GM18517 (cell line): ENCODE measurements at regions not wholly inside any gene's neighbourhood (a gene's known extent, or its start where the extent isn't known, plus 50 kb on each side); places are given as distances from the start of the nearest gene placed in this dataset.

ENCODE experiments used
- ATAC-seq: cut with Tn5 transposase; IDR thresholded peaks from one replicate; pipeline ENCODE4 v1.9.1; 2021; ENCODE audit warnings: mild to moderate bottlenecking, moderate library complexity; ENCODE audit not compliant: unreplicated experiment

DNA sequence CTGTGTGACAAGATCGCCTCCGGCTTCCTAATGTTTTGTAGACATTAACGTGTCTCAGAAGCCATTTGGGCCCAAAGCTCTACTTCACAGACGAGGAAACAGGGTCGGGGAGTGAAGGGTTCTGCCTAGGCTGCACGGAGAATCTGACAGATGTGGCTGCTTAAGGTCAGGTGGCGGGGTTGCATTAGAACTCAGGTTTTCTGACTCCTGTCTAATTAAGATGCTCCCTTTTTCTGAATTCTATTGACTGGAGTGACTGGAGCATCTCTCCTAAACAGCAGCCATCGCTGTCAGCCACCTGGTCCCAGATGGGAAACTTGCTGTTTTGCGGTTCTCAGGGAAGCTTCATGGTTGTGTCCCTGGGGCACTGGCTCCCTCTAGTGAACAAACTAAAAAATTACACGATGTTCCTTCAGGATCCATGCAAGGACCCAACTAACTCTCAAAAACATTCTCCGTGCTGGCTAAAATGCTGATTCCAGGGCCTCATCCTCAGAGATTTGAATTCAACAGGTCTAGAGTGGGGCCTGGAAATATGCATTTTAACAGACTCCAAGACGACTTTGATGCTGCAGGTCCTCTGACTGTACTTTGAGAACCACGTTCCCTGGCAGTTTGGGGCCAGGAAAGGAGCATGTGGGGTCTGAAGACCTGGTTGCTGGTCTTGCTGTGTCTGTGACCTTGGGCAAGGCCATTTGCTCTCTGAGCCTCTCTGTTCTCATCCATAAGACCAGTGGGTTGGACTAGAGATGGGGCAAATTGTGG lies 117.4 kb downstream of the IRF8 start:
- no peak for ATAC-seq

DNA sequence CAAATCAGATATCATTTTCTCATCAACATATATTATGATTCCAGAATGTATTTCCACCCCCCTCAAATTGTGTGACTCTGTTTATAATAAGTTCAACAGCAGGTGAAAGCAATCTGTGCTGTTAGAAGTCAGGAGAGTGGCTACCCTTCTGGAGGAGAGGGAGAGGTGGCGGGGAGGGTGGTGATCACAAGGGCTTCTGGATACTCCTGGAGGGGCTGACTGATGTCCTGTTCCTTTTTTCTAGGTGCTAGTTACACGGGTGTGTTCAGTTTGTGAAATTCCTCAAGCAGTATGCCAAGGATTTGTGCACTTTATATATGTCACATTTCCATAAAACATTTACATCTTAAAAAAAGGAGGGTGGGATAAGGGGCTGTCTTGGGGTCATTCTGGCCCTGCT lies 119.1 kb downstream of the IRF8 start:
- no peak for ATAC-seq

DNA sequence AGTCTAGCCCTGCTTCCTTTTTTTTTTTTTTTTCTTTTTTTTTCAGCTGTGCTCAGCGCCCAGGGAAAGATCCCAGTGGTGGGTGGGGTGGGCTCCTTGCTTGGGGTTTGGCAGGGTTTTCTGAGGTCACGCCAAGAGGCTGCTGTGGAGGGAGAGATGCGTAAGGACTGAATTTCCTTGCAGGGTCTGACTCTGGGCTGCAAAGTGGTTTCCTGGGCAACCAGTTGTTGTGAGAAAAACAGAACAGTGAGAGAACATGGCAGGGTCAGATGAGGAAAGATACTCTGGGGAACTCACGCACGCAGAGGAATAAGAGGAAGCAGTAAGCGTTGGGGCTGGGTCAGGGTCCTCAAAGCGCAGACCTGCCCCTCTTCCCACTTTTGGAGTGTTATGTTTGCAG lies 119.5 kb downstream of the IRF8 start:
- no peak for ATAC-seq

DNA sequence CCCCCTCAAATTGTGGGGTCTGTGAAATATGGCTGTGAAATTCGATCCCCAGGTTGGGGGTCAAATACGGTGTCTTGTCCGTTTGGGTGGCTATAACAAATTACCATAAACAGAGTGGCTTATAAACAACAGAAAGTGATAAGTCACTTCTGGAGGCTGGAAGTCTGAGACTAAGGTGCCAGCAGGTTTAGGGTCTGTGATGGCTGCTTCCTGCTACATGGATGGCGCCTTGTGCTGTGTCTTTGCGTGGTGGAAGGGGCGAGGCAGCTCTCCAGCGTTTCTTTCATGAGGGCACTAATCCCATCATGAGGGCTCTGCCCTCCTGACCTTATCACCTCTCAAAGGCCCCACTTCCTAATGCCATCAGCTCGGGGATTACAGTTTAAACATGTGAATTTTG lies 120.0 kb downstream of the IRF8 start:
- no peak for ATAC-seq

DNA sequence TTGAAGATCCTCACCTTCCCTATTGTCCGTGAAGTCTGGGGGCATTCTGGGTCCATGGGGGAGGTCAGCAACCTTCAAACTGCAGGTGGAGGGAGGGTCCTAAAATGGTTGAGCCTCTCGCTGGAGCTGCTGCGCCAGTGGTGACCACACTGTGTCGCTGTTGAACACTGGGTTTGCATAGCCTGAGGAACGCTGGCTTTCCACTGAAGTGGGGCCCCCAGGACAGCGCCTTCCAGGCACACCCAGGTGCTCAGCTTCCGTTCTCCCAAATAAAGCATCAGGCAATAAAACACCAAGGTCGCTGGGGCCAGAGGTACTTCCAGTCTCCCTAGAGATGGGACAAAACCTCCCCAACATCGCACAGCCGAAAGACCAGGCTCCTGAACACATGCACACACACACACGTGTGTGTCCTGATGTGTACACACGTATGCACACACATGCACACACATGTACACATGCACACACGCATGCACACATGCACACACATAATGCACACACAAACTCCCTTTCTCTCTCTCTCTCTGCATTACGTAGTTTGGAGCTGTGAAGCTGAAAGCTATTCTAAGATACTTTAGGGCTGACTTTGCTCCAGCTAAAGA lies 120.6 kb downstream of the IRF8 start:
- no peak for ATAC-seq

DNA sequence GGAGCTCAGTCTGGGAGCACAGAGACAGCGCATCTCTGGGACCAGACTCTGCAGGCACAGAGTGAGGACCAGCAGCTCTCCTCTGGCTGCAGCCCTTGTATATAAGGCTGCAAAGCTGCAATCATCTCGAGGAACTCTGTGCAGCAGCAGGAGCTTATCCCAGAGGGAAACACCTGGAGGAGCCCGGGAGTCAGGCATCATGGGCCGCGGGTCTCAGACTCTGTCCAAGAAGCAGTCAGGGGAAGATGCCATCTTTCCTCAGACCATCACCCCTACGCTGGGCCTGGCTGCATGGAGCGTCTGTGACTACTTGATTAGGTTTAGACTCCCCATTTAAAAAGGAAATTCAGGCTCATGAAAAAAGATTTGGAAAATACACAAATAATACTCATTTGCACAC lies 122.0 kb downstream of the IRF8 start:
- no peak for ATAC-seq

DNA sequence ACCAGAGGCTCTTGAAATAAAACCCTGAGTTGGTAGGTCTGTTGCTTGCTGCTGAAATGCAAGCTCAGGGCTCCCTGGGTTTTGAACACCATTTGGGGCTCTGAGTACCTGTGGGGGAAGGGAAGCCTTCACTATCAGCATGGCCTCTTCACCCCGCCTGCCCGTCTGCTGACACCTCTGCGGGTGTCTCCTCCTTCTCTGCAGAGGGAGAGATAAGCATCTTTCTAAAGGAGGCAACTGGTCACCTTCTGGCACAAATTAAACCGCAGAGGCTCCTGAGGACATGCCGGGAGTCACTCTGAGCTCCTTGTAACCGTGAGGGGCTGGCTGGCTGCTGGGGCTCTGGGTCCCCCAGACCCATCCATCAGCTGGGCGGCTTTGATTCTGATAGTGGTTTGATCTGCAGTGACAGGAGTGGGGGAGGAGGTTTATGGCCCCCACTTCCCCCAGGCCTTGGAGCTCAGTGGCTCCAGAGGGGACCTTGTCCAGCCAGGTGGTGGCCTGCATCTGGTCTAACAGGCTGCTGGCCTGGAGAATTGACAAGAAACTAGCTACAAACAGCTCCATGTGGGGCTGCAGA lies 123.5 kb downstream of the IRF8 start:
- ATAC-seq, result no peak

DNA sequence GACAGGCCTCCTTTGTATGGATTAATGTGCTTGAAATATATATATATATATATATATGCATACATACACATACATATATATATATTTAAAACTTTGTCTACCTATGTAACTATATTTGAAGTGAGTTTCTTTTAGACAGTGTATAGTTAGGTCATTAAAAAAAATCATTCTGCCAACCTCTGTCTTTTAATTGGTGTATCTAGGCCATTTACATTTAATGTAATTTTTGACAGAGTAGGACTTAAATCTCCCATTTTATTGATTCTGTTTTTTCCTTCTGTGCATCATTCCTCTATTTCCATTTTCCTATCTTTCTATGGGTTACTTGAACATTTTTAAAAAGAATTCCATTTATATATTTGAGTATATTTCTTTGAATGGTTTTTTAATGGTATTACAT lies 125.2 kb downstream of the IRF8 start:
- ATAC-seq, result no peak

DNA sequence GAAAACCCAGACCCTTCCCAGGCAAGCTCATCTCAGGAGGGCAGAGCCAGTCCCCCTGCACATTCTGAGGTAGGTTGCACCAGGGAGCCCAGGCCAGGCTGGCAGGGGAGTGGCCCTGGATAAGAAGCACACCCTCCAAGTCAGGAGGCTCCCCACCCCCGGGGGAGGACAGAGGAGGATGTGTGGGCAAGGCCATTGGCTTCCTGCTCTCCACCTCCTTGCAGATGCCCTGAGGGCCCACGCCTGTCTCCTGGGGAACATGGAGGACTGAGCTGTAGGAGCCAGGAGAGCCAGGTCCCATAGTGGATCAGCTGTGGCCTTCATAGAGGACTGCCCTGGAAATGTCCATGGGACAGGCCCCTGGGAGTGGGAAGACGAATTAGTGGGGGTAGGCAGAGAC lies 126.7 kb downstream of the IRF8 start:
- ATAC-seq, result no peak

DNA sequence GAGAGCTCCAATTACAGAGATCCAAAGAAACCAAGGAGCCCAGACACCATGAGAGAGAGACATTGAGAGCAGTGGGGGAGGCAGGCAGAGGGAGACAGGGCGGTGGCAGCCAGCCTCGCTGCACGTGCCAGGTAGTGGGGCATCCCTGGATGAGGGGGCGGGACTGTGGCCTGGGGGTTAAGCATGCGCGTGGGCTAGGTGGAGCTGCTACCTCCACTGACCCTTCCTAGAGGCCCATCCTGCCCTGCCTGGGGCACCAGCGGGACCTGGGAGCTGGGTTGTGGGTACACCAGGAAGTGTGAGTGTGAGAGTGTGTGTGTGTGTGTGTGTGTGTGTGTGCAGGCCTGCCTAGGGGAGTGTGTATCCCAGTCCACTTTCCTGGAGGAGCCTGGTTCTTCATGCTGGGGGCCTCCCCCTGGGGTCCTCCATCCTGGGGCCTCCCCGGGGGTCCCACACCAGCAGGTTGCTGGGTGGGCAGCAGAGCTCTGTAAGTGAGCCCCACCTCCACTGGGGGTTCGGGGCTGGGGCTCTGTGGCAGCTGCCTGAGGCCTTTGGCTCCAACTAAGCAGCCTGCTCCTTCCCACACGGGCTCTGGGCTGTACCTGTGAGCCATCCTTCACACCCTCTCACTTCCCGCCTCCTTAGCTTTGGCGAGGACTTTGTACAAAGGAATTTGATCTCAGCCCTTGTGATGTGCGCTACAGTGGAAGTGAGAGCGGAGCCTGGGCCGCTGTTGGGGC lies 127.4 kb downstream of the IRF8 start:
- no peak for ATAC-seq

DNA sequence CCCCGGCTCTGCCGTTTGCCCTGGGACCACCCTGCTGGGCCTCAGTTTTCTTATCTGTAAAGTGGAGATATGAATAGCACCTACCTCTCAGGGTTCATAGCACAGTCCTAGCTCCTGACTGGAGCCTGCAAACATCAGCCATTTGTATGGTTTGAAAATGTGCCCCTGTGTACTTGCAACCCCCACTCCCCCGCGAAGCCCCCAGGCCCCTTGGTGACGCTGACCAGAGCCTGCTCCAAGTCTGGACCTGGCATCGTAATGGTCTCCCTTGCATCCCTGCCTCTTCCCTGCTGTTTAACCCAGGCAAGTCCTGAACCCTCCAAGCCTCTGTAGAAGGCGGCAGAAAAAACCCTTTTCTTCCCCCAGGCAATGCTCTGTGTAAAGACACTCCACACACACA lies 128.0 kb downstream of the IRF8 start:
- ATAC-seq, result no peak

DNA sequence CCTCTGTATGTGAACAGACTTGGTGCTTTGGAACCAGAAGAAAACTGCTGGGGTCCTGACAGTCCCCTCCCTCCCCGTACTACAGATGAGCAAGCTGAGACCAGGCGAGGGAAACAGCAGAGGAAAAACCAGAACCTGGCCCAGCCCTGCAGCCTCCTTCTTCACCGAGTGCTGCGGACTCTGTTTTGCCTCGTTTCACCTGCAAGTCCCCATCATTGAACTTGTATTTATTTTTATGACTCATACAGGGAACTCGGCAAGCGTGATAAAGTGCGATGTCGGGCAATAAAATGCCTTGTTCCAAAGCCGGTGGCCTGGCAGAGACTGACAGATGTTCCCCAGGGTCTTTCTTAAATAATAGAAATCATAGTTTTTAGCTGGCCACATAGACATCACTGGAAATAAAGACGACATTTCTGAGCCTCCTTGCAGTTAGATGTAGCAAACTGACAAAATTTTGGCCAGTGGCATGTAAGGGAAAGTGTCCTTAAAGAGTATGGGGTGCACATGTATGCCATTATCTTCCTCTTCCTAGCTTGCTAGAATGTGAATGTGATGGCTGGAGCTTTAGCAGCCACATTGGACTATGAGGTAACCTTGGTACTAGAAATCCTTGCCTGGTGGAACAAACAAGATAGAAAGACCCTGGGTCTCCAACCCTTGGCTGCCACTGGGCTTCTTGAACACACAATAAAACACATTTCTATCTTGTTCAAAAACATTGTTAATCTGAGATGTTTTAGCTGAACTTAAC lies 128.6 kb downstream of the IRF8 start:
- ATAC-seq, result no peak

DNA sequence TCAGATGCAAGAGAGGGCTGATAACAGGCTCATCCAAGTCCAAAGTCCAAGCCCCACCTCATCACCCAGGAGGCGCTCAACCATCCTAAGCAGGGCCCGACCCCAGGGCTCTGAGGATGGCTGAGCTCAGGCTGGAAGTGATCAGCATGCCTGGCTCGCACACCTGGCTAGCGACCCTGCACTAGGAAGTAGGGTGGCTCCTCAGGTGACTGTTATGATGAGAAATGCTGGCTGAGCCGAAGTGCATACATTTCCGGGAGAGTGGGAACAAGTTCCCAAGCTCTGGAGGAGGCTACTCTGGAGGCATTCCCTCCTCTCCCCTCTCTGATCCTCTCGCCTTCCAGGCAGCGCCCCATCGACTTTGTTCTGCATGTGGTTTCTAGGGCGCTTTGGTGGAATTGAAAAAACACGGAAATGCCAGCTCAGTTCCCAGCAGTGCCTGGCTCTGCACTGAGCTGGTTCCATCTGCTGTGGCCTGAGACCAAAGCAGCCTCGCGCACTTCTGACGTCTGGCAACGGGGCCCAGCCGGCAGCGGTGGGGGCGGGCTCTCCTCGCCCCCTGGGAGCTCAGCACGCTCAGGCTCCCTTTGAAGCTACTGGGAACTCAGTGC lies 130.3 kb downstream of the IRF8 start:
- ATAC-seq, result no peak

DNA sequence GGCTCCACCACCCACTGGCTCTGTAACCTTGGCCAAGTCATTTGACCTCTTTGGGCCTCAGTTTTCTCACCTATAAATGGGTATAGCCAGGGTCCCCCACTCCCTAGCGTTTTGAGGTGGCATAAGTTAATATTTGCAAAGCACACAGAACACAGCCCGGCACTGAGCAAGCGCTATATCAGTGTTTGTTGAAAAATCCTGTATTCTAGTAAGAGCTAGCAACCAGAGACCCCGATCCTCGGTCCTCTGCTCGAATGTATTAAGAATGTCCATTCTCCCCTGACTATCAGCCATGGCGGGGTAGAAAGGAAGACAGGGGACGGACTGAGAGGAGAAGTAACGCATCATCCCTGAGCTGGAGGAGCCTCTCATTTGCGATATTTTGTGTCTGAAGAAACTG lies 131.2 kb downstream of the IRF8 start:
- no peak for ATAC-seq

DNA sequence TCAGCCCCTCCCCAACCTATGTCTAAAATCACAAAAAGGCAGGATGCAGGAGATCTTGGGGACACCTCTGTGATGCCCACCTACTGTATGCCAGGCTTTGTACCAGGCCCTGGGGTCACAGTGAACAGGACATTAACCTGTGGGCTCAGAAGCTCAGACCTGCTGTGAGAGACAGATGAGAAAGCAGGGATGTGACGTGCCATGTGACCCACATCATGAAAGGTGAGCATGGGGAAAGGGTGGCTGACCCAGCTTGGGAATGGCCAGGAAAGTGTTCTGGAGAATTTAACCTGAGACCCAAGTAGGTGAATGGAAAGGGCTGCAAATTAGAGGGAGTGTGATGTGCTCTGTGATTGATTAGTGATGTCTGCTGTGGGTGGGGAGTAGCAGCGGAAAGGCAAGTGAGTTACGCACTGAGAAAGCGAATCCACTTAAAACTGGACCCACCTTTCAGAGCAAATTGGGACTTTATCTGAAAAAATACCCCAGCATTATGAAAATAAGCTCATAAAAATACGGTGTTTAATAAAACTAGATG lies 132.2 kb downstream of the IRF8 start:
- ATAC-seq, result no peak

DNA sequence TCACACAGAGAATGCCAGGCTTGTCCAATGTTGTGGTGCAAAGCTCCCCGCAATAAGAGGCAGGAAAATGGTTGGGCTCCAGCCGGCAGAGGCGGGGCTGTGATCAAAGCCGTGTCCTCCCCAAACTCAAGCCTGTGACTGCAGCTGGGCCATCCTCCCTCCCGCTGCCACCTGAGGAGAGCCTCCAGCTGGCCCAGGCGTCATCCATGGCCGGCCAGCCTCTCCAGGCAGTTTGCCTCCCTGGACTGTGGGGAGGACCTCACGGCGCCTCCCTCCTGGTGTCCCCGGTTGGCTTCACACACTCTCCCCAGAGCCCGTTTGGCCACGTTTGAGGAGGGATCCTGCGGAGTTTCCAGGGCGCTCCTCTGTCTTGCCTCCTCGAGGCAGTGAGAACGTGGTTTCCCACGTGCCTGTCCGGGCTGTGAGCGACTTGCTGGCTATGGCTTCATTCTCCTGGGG lies 134.1 kb downstream of the IRF8 start:
- ATAC-seq, result no peak

DNA sequence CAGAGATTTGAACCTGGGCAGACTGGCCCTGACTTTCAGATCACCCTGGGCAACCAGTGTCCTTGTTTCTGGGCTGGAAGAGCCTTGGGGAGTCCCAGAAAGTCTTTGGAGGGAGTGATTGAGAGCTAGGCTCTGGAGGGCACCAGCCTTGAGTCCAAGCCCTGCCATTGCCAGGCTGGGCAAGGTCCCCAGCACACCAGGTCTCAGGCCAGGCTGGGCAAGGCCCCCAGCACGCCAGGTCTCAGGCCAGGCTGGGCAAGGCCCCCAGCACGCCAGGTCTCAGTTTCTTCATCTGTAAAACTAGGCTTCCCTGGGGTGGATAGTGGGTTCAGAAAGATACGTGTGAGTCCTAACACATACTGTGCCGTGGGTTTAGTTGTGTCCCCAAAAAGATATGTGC lies 135.0 kb downstream of the IRF8 start:
- no peak for ATAC-seq

DNA sequence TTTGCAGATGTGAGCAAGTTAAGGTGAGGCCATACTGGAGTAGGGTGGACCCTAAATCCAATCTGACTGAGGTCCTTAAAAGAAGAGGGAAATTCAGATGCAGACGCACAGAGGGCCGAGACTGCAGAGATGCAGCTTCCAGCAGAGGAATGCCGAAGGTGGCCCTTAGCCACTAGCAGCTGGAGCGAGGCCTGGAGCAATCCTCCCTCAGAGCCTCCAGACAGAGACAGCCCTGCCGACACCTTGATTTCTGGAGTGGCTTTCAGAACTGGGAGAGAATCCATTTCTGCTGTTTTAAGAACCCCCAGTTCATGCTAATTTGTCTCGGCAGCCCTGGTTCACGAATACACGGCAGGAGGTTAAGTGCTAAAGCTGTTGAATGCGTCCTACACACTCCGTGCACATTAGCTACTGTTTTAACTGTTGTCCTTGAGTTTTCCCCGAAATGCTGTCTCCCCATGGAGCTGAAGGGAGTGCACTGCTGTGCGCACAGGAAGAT lies 135.5 kb downstream of the IRF8 start:
- no peak for ATAC-seq

DNA sequence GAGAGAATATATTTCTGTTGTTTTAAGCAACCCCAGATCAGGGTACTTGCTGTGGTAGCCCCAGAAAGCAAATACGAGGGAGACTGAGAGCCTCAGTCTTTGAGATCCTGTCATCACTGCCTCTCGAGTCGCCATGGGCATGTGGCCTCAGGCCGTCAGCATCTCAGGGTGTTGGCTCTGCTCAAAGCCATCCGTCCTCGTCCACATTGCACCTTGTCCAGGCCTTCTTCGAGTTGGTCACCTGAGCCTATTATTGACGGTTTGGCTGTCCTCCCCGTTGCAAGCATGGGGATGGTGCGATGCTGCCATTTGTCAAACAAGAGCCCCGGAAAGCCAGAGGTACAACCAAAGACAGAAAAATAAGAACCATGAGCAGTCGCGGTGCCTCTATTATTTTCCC lies 136.9 kb downstream of the IRF8 start:
- ATAC-seq, result no peak
